IMR-90 (cell line): ENCODE measurements at regions not wholly inside any gene's neighbourhood (a gene's known extent, or its start where the extent isn't known, plus 50 kb on each side); places are given as distances from the start of the nearest gene placed in this dataset.

Source experiments
- ATAC-seq: fragments of 200-7000 bp; cut with Tn5 transposase; 2 replicates; pipeline ENCODE4 v1.9.1; 2020; ENCODE audit warnings: low read depth, mild to moderate bottlenecking, moderate library complexity
- BruUV-seq: library from RNA; stranded (reverse); fragments of 400-500 nt; replicated peaks from 2 replicates; lab custom pipeline; 2021; lab: Mats Ljungman, UMichigan
- CTCF ChIA-PET: fragments of 300-600 bp; formaldehyde crosslinking; extraction: SDS; loops from one replicate; lab custom pipeline; 2021; ENCODE audit warnings: antibody characterized with exemption; lab: Yijun Ruan, JAX
- POLR2A ChIA-PET: fragments of 300-600 bp; sonication (Branson Sonifier 250); formaldehyde crosslinking; loops from one replicate; lab custom pipeline; 2022; ENCODE audit warnings: antibody characterized with exemption; ENCODE audit not compliant: unreplicated experiment; lab: Charles Lee
- DNase-seq: peaks from one replicate; pipeline ENCODE4 v3.0.0; 2013
- H2AFZ ChIP-seq: replicated peaks from 2 replicates; pipeline ENCODE3; 2013; ENCODE audit warnings: low read length, mild to moderate bottlenecking; ENCODE audit not compliant: poor library complexity
- H2AK5ac ChIP-seq: 2 replicates; pipeline ENCODE4 v1.6.1; 2013; ENCODE audit warnings: low read depth, low read length, inconsistent platforms
- H2AK9ac ChIP-seq: replicated peaks from 2 replicates; pipeline ENCODE3; 2013; ENCODE audit warnings: mild to moderate bottlenecking, low read depth, low read length, moderate library complexity; ENCODE audit not compliant: poor library complexity
- H2BK120ac ChIP-seq: 2 replicates; pipeline ENCODE4 v1.6.1; 2013; ENCODE audit warnings: low read depth, low read length, inconsistent platforms
- H2BK15ac ChIP-seq: 3 replicates; pipeline ENCODE4 v1.6.1; 2013; ENCODE audit warnings: low read depth, low read length, inconsistent platforms
- H2BK20ac ChIP-seq: 2 replicates; pipeline ENCODE4 v1.6.1; 2013; ENCODE audit warnings: low read depth, mild to moderate bottlenecking, inconsistent platforms, low read length, moderate library complexity
- H2BK5ac ChIP-seq: 2 replicates; pipeline ENCODE4 v1.6.1; 2013; ENCODE audit warnings: mild to moderate bottlenecking, low read depth, low read length, inconsistent platforms; ENCODE audit not compliant: poor library complexity, severe bottlenecking
- H3K14ac ChIP-seq: replicated peaks from 2 replicates; pipeline ENCODE4 v1.6.1; 2013; ENCODE audit warnings: low read depth, low read length, inconsistent platforms
- H3K18ac ChIP-seq: 2 replicates; pipeline ENCODE4 v1.6.1; 2013; ENCODE audit warnings: low read depth, low read length, control low read depth
- H3K23ac ChIP-seq: 2 replicates; pipeline ENCODE4 v1.6.1; 2013; ENCODE audit warnings: low read depth, low read length, inconsistent platforms
- H3K27ac ChIP-seq: 2 replicates; pipeline ENCODE4 v1.5.1; 2013; ENCODE audit warnings: mild to moderate bottlenecking, control low read depth, low read length; ENCODE audit not compliant: insufficient read depth
- H3K27me3 ChIP-seq: 2 replicates; pipeline ENCODE4 v1.6.1; 2013; ENCODE audit warnings: low read length; ENCODE audit not compliant: control insufficient read depth, insufficient read depth
- H3K36me3 ChIP-seq: 2 replicates; pipeline ENCODE4 v1.6.1; 2013; ENCODE audit warnings: low read length, mixed read lengths; ENCODE audit not compliant: control insufficient read depth, insufficient read depth
- H3K4ac ChIP-seq: 2 replicates; pipeline ENCODE4 v1.6.1; 2013; ENCODE audit warnings: low read depth, low read length, inconsistent platforms
- H3K4me1 ChIP-seq: 2 replicates; pipeline ENCODE4 v1.6.1; 2013; ENCODE audit warnings: low read length, mixed read lengths; ENCODE audit not compliant: control insufficient read depth, insufficient read depth
- H3K4me2 ChIP-seq: 2 replicates; pipeline ENCODE4 v1.6.1; 2013; ENCODE audit warnings: low read depth, mild to moderate bottlenecking, control low read depth, low read length, moderate library complexity
- H3K4me3 ChIP-seq: 2 replicates; pipeline ENCODE4 v1.5.1; 2013; ENCODE audit warnings: low read depth, mild to moderate bottlenecking, control low read depth, low read length, moderate library complexity; ENCODE audit not compliant: insufficient read depth
- H3K56ac ChIP-seq: 2 replicates; pipeline ENCODE4 v1.6.1; 2013; ENCODE audit warnings: low read length, inconsistent platforms; ENCODE audit not compliant: insufficient read depth; ENCODE audit errors: extremely low read depth
- H3K79me1 ChIP-seq, 2 experiments: 2 replicates each; pipeline ENCODE4 v1.6.1; 2013; ENCODE audit warnings: low read length in 2 of 2, inconsistent platforms in 1 of 2, low read depth in 1 of 2
- H3K9ac ChIP-seq: 2 replicates; pipeline ENCODE4 v1.6.1; 2013; ENCODE audit warnings: low read depth, low read length, control low read depth
- H3K9me1 ChIP-seq: 2 replicates; pipeline ENCODE4 v1.6.1; 2013; ENCODE audit warnings: low read length, inconsistent platforms; ENCODE audit not compliant: insufficient read depth
- H3K9me3 ChIP-seq: 2 replicates; pipeline ENCODE4 v1.6.1; 2013; ENCODE audit warnings: low read length; ENCODE audit not compliant: control insufficient read depth, insufficient read depth
- H4K20me1 ChIP-seq: 2 replicates; pipeline ENCODE4 v1.6.1; 2013; ENCODE audit warnings: low read length, inconsistent platforms; ENCODE audit not compliant: insufficient read depth
- H4K5ac ChIP-seq: 2 replicates; pipeline ENCODE4 v1.6.1; 2013; ENCODE audit warnings: mild to moderate bottlenecking, low read depth, low read length, control low read depth
- H4K8ac ChIP-seq, 2 experiments: 2 replicates each; pipeline ENCODE4 v1.6.1; 2013; ENCODE audit warnings: low read depth in 2 of 2, low read length in 2 of 2, control low read depth in 1 of 2, inconsistent platforms in 1 of 2
- H4K91ac ChIP-seq: 2 replicates; pipeline ENCODE4 v1.6.1; 2013; ENCODE audit warnings: low read depth, low read length, inconsistent platforms; ENCODE audit not compliant: insufficient read depth
- RAD21 ChIP-seq: IDR thresholded peaks from 2 replicates; pipeline ENCODE4 v1.6.1; 2012; ENCODE audit warnings: low read length, improper control_type of control experiment
- SMC3 ChIP-seq: fragments of 150-350 bp; IDR thresholded peaks from 2 replicates; pipeline ENCODE4 v1.6.1; 2016; ENCODE audit warnings: low read depth, mild to moderate bottlenecking, antibody characterized with exemption, low read length, moderate library complexity
- WGBS, 2 experiments: methylation state at CpG; one replicate each; pipeline versions ENCODE4 v1.1.5 to v1.1.7; 2013; ENCODE audit warnings: missing lambda C conversion rate in 2 of 2; ENCODE audit not compliant: insufficient read length in 1 of 2; ENCODE audit errors: extremely low coverage in 2 of 2; 5-methylcytosine and 5-hydroxymethylcytosine counted together
- dilution Hi-C: fragments of 300-500 bp; cut with HindIII; formaldehyde crosslinking; loops from one replicate; pipeline ENCODE4 v1.14.3; 2018; ENCODE audit warnings: low sequenced_read_pairs; ENCODE audit not compliant: unreplicated experiment
- in situ Hi-C: fragments of 300-500 bp; cut with MboI; formaldehyde crosslinking; loops from 3 replicates; pipeline ENCODE4 v1.14.3; 2019; ENCODE audit warnings: low sequenced_read_pairs, inconsistent platforms, mixed read lengths
- intact Hi-C: fragments of 100-400 bp; cut with micrococcal nuclease; formaldehyde crosslinking; loops from 2 replicates; pipeline ENCODE4 v1.10.0; 2022
- TF ChIP-seq, protein P1 (sequence below): fragments of 150-350 bp; IDR thresholded peaks from 2 replicates; pipeline ENCODE4 v1.6.1; 2017; ENCODE audit warnings: mild to moderate bottlenecking, antibody characterized with exemption, low read length, low read depth

DNA sequence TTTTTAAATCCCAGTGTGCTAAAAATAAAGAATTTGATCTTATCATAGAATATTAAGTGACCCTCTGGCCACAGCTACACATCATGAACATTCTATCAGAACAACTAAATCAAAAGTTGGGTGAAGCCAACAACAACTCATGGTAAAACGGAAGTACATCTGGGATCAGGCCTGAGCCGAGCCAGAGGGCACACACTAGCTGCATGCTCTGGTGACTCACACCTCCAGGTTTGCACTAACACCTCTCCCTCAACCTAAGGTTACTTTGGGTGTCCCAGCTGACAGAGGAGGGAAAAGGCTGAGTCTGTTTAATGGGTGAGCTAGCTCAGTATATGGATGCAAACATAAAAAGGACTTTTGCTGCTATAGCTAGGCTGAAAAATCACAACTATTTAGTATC is 281.6 kb downstream of the HGF start:
- H3K4me2 ChIP-seq = no peak overlapping the region
- no peak overlapping the region for H4K8ac ChIP-seq
- H4K5ac ChIP-seq = no peak overlapping the region
- no peak overlapping the region for H2BK15ac ChIP-seq
- H3K9me1 ChIP-seq = peaks cover 4% of the 10 kb centered on the region
- no peak overlapping the region for H3K27ac ChIP-seq
- no peak overlapping the region for H2BK5ac ChIP-seq
- H3K18ac ChIP-seq = no peak overlapping the region
- no peak overlapping the region for H2AFZ ChIP-seq
- no peak overlapping the region for H3K4me3 ChIP-seq
- H3K56ac ChIP-seq = no peak overlapping the region
- WGBS, 2 experiments = no CpG with 5 or more reads among the region's 2 CpGs
- no peak overlapping the region for H3K4ac ChIP-seq
- H3K79me1 ChIP-seq = no peaks in the 10 kb centered on the region
- dilution Hi-C loops = no loop called here
- H3K9me3 ChIP-seq = no peaks in the 10 kb centered on the region
- no peak overlapping the region for H2BK120ac ChIP-seq
- H3K9ac ChIP-seq = no peak overlapping the region
- H2AK9ac ChIP-seq = no peak overlapping the region
- DNase-seq (peak; percentile 4), ATAC-seq (no peak)
- no peak overlapping the region for H4K91ac ChIP-seq
- in situ Hi-C loops = loop anchor here (25.0 kb wide), 2 partner anchors 749 to 974 kb away; no protein-coding TSS in a partner anchor
- no peak overlapping the region; the same call in 1 of the 2 replicates for H2AK5ac ChIP-seq
- H3K4me1 ChIP-seq = peaks cover 2% of the 10 kb centered on the region; the same call in 1 of the 2 replicates
- H3K27me3 ChIP-seq = no peaks in the 10 kb centered on the region
- no peak overlapping the region for H3K23ac ChIP-seq
- H3K14ac ChIP-seq = no peak overlapping the region
- TF ChIP-seq RAD21 (no peak), SMC3 (no peak)
- TF ChIP-seq, protein P1, sequence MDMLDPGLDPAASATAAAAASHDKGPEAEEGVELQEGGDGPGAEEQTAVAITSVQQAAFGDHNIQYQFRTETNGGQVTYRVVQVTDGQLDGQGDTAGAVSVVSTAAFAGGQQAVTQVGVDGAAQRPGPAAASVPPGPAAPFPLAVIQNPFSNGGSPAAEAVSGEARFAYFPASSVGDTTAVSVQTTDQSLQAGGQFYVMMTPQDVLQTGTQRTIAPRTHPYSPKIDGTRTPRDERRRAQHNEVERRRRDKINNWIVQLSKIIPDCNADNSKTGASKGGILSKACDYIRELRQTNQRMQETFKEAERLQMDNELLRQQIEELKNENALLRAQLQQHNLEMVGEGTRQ = no peak
- BruUV-seq = no TSS peak
- H2BK20ac ChIP-seq = no peak overlapping the region
- CTCF ChIA-PET = no interaction called here
- H3K36me3 ChIP-seq = no peaks in the 10 kb centered on the region
- POLR2A ChIA-PET = no interaction called here
- no peaks in the 10 kb centered on the region for H4K20me1 ChIP-seq
- intact Hi-C loops = no loop called here
